ENCODE measurements at regions not wholly inside any gene's neighbourhood (a gene's known extent, or its start where the extent isn't known, plus 50 kb on each side); places are given as distances from the start of the nearest gene placed in this dataset.
"Not testable (repeated sequence)": the region's sequence is repeated elsewhere in the genome, so short reads cannot be mapped to it uniquely, and the experiment has no call there.

GRCh38 chr2:184371641-184372040, 226.7 kb upstream of the ZNF804A start:
- Mint-ChIP-seq H3K4me3 (no peak overlapping the region), H3K27ac (ENCODE audit: unreplicated experiment) (peak overlapping the region; percentile 81), H3K9me3 (peaks cover 2% of the 10 kb centered on the region), H3K4me1 (peaks cover 15% of the 10 kb centered on the region), H3K36me3 (ENCODE audit: low read depth) (peaks cover 2% of the 10 kb centered on the region), H3K27me3 (ENCODE audit: low read depth) (no peaks in the 10 kb centered on the region)
- no peak for TF ChIP-seq CTCF (conservative IDR thresholded peaks at IDR 0.05)
- no peak for DNase-seq (ENCODE audit: low read depth, low spot score)

GRCh38 chr2:184372484-184372883, 225.8 kb upstream of the ZNF804A start:
- Mint-ChIP-seq H3K4me1 (peaks cover 15% of the 10 kb centered on the region), H3K4me3 (no peak overlapping the region), H3K27me3 (ENCODE audit: low read depth) (no peaks in the 10 kb centered on the region), H3K27ac (ENCODE audit: unreplicated experiment) (no peak overlapping the region), H3K9me3 (peaks cover 4% of the 10 kb centered on the region), H3K36me3 (ENCODE audit: low read depth) (peaks cover 2% of the 10 kb centered on the region)
- DNase-seq (ENCODE audit: low read depth, low spot score), result no peak
- no peak for TF ChIP-seq CTCF (conservative IDR thresholded peaks at IDR 0.05)

- no peaks in the 10 kb centered on the region for H3K36me3 Mint-ChIP-seq (ENCODE audit: low read depth)
- H3K27ac Mint-ChIP-seq (ENCODE audit: unreplicated experiment), result no peak overlapping the region
- no peaks in the 10 kb centered on the region for H3K27me3 Mint-ChIP-seq (ENCODE audit: low read depth)
- no peaks in the 10 kb centered on the region for H3K4me1 Mint-ChIP-seq
- no peak for TF ChIP-seq CTCF (conservative IDR thresholded peaks at IDR 0.05)
- DNase-seq (ENCODE audit: low read depth, low spot score), result no peak
- no peaks in the 10 kb centered on the region for H3K9me3 Mint-ChIP-seq
- H3K4me3 Mint-ChIP-seq, result no peak overlapping the region
Observed at GRCh38 chr2:184394642-184395041, 203.7 kb upstream of the ZNF804A start.

- Mint-ChIP-seq H3K36me3 (ENCODE audit: low read depth) (no peaks in the 10 kb centered on the region), H3K4me1 (peaks cover 2% of the 10 kb centered on the region), H3K4me3 (no peak overlapping the region), H3K27me3 (ENCODE audit: low read depth) (no peaks in the 10 kb centered on the region), H3K9me3 (peaks cover 7% of the 10 kb centered on the region), H3K27ac (ENCODE audit: unreplicated experiment) (no peak overlapping the region)
- no peak for TF ChIP-seq CTCF (conservative IDR thresholded peaks at IDR 0.05)
- no peak for DNase-seq (ENCODE audit: low read depth, low spot score)
Observed at GRCh38 chr2:184402381-184402780, 195.9 kb upstream of the ZNF804A start.

- not testable (repeated sequence) for H3K27ac Mint-ChIP-seq (ENCODE audit: unreplicated experiment); DNase-seq (ENCODE audit: low read depth, low spot score); H3K36me3 Mint-ChIP-seq (ENCODE audit: low read depth); H3K4me3 Mint-ChIP-seq; H3K4me1 Mint-ChIP-seq; H3K27me3 Mint-ChIP-seq (ENCODE audit: low read depth)
- peaks cover 14% of the 10 kb centered on the region for H3K9me3 Mint-ChIP-seq
Observed at GRCh38 chr2:184407041-184407630, 191.2 kb upstream of the ZNF804A start.

GRCh38 chr2:184410160-184410559, 188.2 kb upstream of the ZNF804A start:
- Mint-ChIP-seq H3K4me1 (peaks cover 5% of the 10 kb centered on the region), H3K36me3 (ENCODE audit: low read depth) (no peaks in the 10 kb centered on the region), H3K9me3 (peaks cover 14% of the 10 kb centered on the region), H3K4me3 (no peak overlapping the region), H3K27ac (ENCODE audit: unreplicated experiment) (no peak overlapping the region), H3K27me3 (ENCODE audit: low read depth) (no peaks in the 10 kb centered on the region)
- DNase-seq (ENCODE audit: low read depth, low spot score), result no peak
- no peak for TF ChIP-seq CTCF (conservative IDR thresholded peaks at IDR 0.05)

Measured in neural crest cell (in vitro differentiated cells).